ENCODE measurements at regions not wholly inside any gene's neighbourhood (a gene's known extent, or its start where the extent isn't known, plus 50 kb on each side); places are given as distances from the start of the nearest gene placed in this dataset.

GRCh38 chr2:16584824-16585540, 80.7 kb downstream of the CYRIA start:
- no peaks in the 10 kb centered on the region for H3K27me3 ChIP-seq (ENCODE audit: insufficient read depth, insufficient read length)
- no peaks in the 10 kb centered on the region for H3K4me1 ChIP-seq (ENCODE audit: insufficient read depth, insufficient read length)
- no peak for DNase-seq (ENCODE audit: low read depth, low spot score)
- no peak overlapping the region for H3K9ac ChIP-seq (ENCODE audit: insufficient read length, low read depth)
- no peak overlapping the region for H3K4me3 ChIP-seq (ENCODE audit: insufficient read length, low read depth)
- H3K36me3 ChIP-seq (ENCODE audit: insufficient read depth, insufficient read length, low read length), result no peaks in the 10 kb centered on the region
- TF ChIP-seq ZNF274 (IDR thresholded peaks at IDR 0.05; ENCODE audit: low read depth, low read length), result no peak
- no peak for TF ChIP-seq YY1 (IDR thresholded peaks at IDR 0.05; ENCODE audit: insufficient read depth, insufficient read length)
- no peak for TF ChIP-seq SUZ12 (IDR thresholded peaks at IDR 0.05; ENCODE audit: extremely low read depth, insufficient read depth, insufficient read length)
- peaks cover 3% of the 10 kb centered on the region; the same call in 1 of the 2 replicates for H3K9me3 ChIP-seq (ENCODE audit: insufficient read depth, low read length)

GRCh38 chr2:16584084-16584483, 81.5 kb downstream of the CYRIA start:
- Histone ChIP-seq H3K9ac (ENCODE audit: insufficient read length, low read depth) (no peak overlapping the region), H3K27me3 (ENCODE audit: insufficient read depth, insufficient read length) (no peaks in the 10 kb centered on the region), H3K36me3 (ENCODE audit: insufficient read depth, insufficient read length, low read length) (no peaks in the 10 kb centered on the region), H3K4me3 (ENCODE audit: insufficient read length, low read depth) (no peak overlapping the region), H3K4me1 (ENCODE audit: insufficient read depth, insufficient read length) (no peaks in the 10 kb centered on the region), H3K9me3 (ENCODE audit: insufficient read depth, low read length) (peaks cover 3% of the 10 kb centered on the region; the same call in 1 of the 2 replicates)
- TF ChIP-seq SUZ12 (IDR thresholded peaks at IDR 0.05; ENCODE audit: extremely low read depth, insufficient read depth, insufficient read length) (no peak), YY1 (IDR thresholded peaks at IDR 0.05; ENCODE audit: insufficient read depth, insufficient read length) (no peak), ZNF274 (IDR thresholded peaks at IDR 0.05; ENCODE audit: low read depth, low read length) (no peak)
- no peak for DNase-seq (ENCODE audit: low read depth, low spot score)

GRCh38 chr2:16581241-16581640, 84.4 kb downstream of the CYRIA start:
- Histone ChIP-seq H3K36me3 (ENCODE audit: insufficient read depth, insufficient read length, low read length) (no peaks in the 10 kb centered on the region), H3K9ac (ENCODE audit: insufficient read length, low read depth) (no peak overlapping the region), H3K9me3 (ENCODE audit: insufficient read depth, low read length) (no peaks in the 10 kb centered on the region), H3K4me3 (ENCODE audit: insufficient read length, low read depth) (no peak overlapping the region), H3K27me3 (ENCODE audit: insufficient read depth, insufficient read length) (no peaks in the 10 kb centered on the region), H3K4me1 (ENCODE audit: insufficient read depth, insufficient read length) (no peaks in the 10 kb centered on the region)
- DNase-seq (ENCODE audit: low read depth, low spot score), result no peak
- TF ChIP-seq ZNF274 (IDR thresholded peaks at IDR 0.05; ENCODE audit: low read depth, low read length), result no peak
- TF ChIP-seq SUZ12 (IDR thresholded peaks at IDR 0.05; ENCODE audit: extremely low read depth, insufficient read depth, insufficient read length), result no peak
- no peak for TF ChIP-seq YY1 (IDR thresholded peaks at IDR 0.05; ENCODE audit: insufficient read depth, insufficient read length)

- Histone ChIP-seq H3K4me3 (ENCODE audit: insufficient read length, low read depth) (no peak overlapping the region), H3K4me1 (ENCODE audit: insufficient read depth, insufficient read length) (no peaks in the 10 kb centered on the region), H3K9ac (ENCODE audit: insufficient read length, low read depth) (no peak overlapping the region), H3K36me3 (ENCODE audit: insufficient read depth, insufficient read length, low read length) (no peaks in the 10 kb centered on the region), H3K9me3 (ENCODE audit: insufficient read depth, low read length) (peaks cover 9% of the 10 kb centered on the region; the same call in 1 of the 2 replicates), H3K27me3 (ENCODE audit: insufficient read depth, insufficient read length) (no peaks in the 10 kb centered on the region)
- TF ChIP-seq SUZ12 (IDR thresholded peaks at IDR 0.05; ENCODE audit: extremely low read depth, insufficient read depth, insufficient read length) (no peak), ZNF274 (IDR thresholded peaks at IDR 0.05; ENCODE audit: low read depth, low read length) (no peak), YY1 (IDR thresholded peaks at IDR 0.05; ENCODE audit: insufficient read depth, insufficient read length) (no peak)
- DNase-seq (ENCODE audit: low read depth, low spot score), result no peak
Observed at GRCh38 chr2:16578081-16578480, 87.6 kb downstream of the CYRIA start.

GRCh38 chr2:16570516-16570915, 95.1 kb downstream of the CYRIA start:
- no peaks in the 10 kb centered on the region for H3K4me1 ChIP-seq (ENCODE audit: insufficient read depth, insufficient read length)
- DNase-seq (ENCODE audit: low read depth, low spot score), result no peak
- TF ChIP-seq SUZ12 (IDR thresholded peaks at IDR 0.05; ENCODE audit: extremely low read depth, insufficient read depth, insufficient read length), result no peak
- TF ChIP-seq YY1 (IDR thresholded peaks at IDR 0.05; ENCODE audit: insufficient read depth, insufficient read length), result no peak
- no peak for TF ChIP-seq ZNF274 (IDR thresholded peaks at IDR 0.05; ENCODE audit: low read depth, low read length)
- no peak overlapping the region for H3K4me3 ChIP-seq (ENCODE audit: insufficient read length, low read depth)
- no peaks in the 10 kb centered on the region for H3K27me3 ChIP-seq (ENCODE audit: insufficient read depth, insufficient read length)
- H3K36me3 ChIP-seq (ENCODE audit: insufficient read depth, insufficient read length, low read length), result no peaks in the 10 kb centered on the region
- peaks cover 9% of the 10 kb centered on the region; the same call in 1 of the 2 replicates for H3K9me3 ChIP-seq (ENCODE audit: insufficient read depth, low read length)
- no peak overlapping the region for H3K9ac ChIP-seq (ENCODE audit: insufficient read length, low read depth)

GRCh38 chr2:16568998-16569784, 96.4 kb downstream of the CYRIA start:
- no peaks in the 10 kb centered on the region for H3K27me3 ChIP-seq (ENCODE audit: insufficient read depth, insufficient read length)
- H3K9me3 ChIP-seq (ENCODE audit: insufficient read depth, low read length), result peaks cover 1% of the 10 kb centered on the region; the same call in 1 of the 2 replicates
- no peaks in the 10 kb centered on the region for H3K4me1 ChIP-seq (ENCODE audit: insufficient read depth, insufficient read length)
- H3K4me3 ChIP-seq (ENCODE audit: insufficient read length, low read depth), result no peak overlapping the region
- H3K9ac ChIP-seq (ENCODE audit: insufficient read length, low read depth), result no peak overlapping the region
- no peaks in the 10 kb centered on the region for H3K36me3 ChIP-seq (ENCODE audit: insufficient read depth, insufficient read length, low read length)
- DNase-seq (ENCODE audit: low read depth, low spot score), result no peak
- TF ChIP-seq ZNF274 (IDR thresholded peaks at IDR 0.05; ENCODE audit: low read depth, low read length) (no peak), SUZ12 (IDR thresholded peaks at IDR 0.05; ENCODE audit: extremely low read depth, insufficient read depth, insufficient read length) (no peak), YY1 (IDR thresholded peaks at IDR 0.05; ENCODE audit: insufficient read depth, insufficient read length) (no peak)

- no peak overlapping the region for H3K4me3 ChIP-seq (ENCODE audit: insufficient read length, low read depth)
- no peaks in the 10 kb centered on the region for H3K9me3 ChIP-seq (ENCODE audit: insufficient read depth, low read length)
- no peak overlapping the region for H3K9ac ChIP-seq (ENCODE audit: insufficient read length, low read depth)
- no peaks in the 10 kb centered on the region for H3K4me1 ChIP-seq (ENCODE audit: insufficient read depth, insufficient read length)
- H3K27me3 ChIP-seq (ENCODE audit: insufficient read depth, insufficient read length), result no peaks in the 10 kb centered on the region
- no peaks in the 10 kb centered on the region for H3K36me3 ChIP-seq (ENCODE audit: insufficient read depth, insufficient read length, low read length)
- no peak for DNase-seq (ENCODE audit: low read depth, low spot score)
- TF ChIP-seq YY1 (IDR thresholded peaks at IDR 0.05; ENCODE audit: insufficient read depth, insufficient read length) (no peak), SUZ12 (IDR thresholded peaks at IDR 0.05; ENCODE audit: extremely low read depth, insufficient read depth, insufficient read length) (no peak), ZNF274 (IDR thresholded peaks at IDR 0.05; ENCODE audit: low read depth, low read length) (no peak)
Observed at GRCh38 chr2:16566701-16567100, 98.9 kb downstream of the CYRIA start.
